NCI-H187 treated with DMSO at 0.1 percent for 48 hours (cell line): ENCODE measurements at regions not wholly inside any gene's neighbourhood (a gene's known extent, or its start where the extent isn't known, plus 50 kb on each side); places are given as distances from the start of the nearest gene placed in this dataset.

Source experiments
- DNase-seq: peaks from one replicate; lab custom pipeline; 2025; lab: John Stamatoyannopoulos, UW

- no peak for DNase-seq
These were observed 103.3 kb upstream of the NFE2L3 start for GRCh38 chr7:26048663-26049062.

- no peak for DNase-seq
These were observed 102.9 kb upstream of the NFE2L3 start for GRCh38 chr7:26049081-26049480.

GRCh38 chr7:26051021-26051420, 101.0 kb upstream of the NFE2L3 start:
- DNase-seq = no peak

- DNase-seq = no peak
These were observed 99.3 kb upstream of the NFE2L3 start for GRCh38 chr7:26052706-26053105.

- no peak for DNase-seq
These were observed 97.6 kb upstream of the NFE2L3 start for GRCh38 chr7:26054386-26054785.

- DNase-seq = no peak
These were observed 96.8 kb upstream of the NFE2L3 start for GRCh38 chr7:26055241-26055640.

GRCh38 chr7:26060733-26061677, 91.0 kb upstream of the NFE2L3 start:
- DNase-seq = peak; percentile 64

- DNase-seq = peak; percentile 61
These were observed 90.1 kb upstream of the NFE2L3 start for GRCh38 chr7:26061678-26062603.

GRCh38 chr7:26065652-26066051, 86.3 kb upstream of the NFE2L3 start:
- DNase-seq = no peak

- DNase-seq = no peak
These were observed 85.3 kb upstream of the NFE2L3 start for GRCh38 chr7:26066736-26067135.

- no peak for DNase-seq
These were observed 81.7 kb upstream of the NFE2L3 start for GRCh38 chr7:26070290-26070689.

GRCh38 chr7:26071622-26072456, 80.2 kb upstream of the NFE2L3 start:
- DNase-seq = no peak

- no peak for DNase-seq
These were observed 79.0 kb upstream of the NFE2L3 start for GRCh38 chr7:26073041-26073440.

GRCh38 chr7:26074919-26075318, 77.1 kb upstream of the NFE2L3 start:
- no peak for DNase-seq

GRCh38 chr7:26076691-26077090, 75.3 kb upstream of the NFE2L3 start:
- DNase-seq = no peak

GRCh38 chr7:26078437-26079336, 73.3 kb upstream of the NFE2L3 start:
- peak; percentile 52 for DNase-seq

GRCh38 chr7:26081638-26082037, 70.4 kb upstream of the NFE2L3 start:
- DNase-seq = no peak

- DNase-seq = no peak
These were observed 68.9 kb upstream of the NFE2L3 start for GRCh38 chr7:26083113-26083512.

- DNase-seq = no peak
These were observed 67.6 kb upstream of the NFE2L3 start for GRCh38 chr7:26084418-26084817.

GRCh38 chr7:26085771-26086170, 66.2 kb upstream of the NFE2L3 start:
- DNase-seq = no peak
